ENCODE measurements at regions not wholly inside any gene's neighbourhood (a gene's known extent, or its start where the extent isn't known, plus 50 kb on each side); places are given as distances from the start of the nearest gene placed in this dataset.

DNA sequence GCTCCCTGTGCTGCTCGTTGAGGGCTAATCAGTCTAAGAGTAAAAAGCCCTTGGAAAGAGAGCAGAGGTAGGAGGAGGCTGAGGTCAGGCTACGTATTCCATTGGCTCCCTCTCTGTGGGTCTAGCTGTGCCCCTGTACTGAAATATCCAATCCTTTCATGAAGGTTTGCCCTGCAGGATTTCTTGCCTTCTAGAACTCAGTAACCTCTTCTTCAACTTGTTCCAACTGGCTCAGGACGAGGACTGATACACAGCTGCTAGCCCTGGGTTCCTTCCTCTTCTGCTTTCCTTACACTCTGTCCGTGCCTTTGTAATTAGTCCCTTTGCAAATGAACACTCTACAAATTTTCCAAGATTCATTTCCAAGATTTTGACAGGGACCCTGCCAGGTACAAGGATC, 560.5 kb downstream of the ACTR3B start:
- no peak overlapping the region for H3K4me3 ChIP-seq (replicated peaks in 1 of 3; ENCODE audit: low read depth in 2 of 3, low read length in 3 of 3)
- peaks cover 28 to 44% of the 10 kb centered on the region in 2 donors for H3K9me3 ChIP-seq (replicated peaks in 1 of 2; ENCODE audit: control insufficient read depth in 1 of 2, insufficient read depth in 1 of 2, low read length in 2 of 2)
- peaks cover 0 to 3% (median 2%) of the 10 kb centered on the region in 3 donors for H3K27me3 Mint-ChIP-seq (ENCODE audit: low read depth in 3 of 3)
- TF ChIP-seq, protein P1, sequence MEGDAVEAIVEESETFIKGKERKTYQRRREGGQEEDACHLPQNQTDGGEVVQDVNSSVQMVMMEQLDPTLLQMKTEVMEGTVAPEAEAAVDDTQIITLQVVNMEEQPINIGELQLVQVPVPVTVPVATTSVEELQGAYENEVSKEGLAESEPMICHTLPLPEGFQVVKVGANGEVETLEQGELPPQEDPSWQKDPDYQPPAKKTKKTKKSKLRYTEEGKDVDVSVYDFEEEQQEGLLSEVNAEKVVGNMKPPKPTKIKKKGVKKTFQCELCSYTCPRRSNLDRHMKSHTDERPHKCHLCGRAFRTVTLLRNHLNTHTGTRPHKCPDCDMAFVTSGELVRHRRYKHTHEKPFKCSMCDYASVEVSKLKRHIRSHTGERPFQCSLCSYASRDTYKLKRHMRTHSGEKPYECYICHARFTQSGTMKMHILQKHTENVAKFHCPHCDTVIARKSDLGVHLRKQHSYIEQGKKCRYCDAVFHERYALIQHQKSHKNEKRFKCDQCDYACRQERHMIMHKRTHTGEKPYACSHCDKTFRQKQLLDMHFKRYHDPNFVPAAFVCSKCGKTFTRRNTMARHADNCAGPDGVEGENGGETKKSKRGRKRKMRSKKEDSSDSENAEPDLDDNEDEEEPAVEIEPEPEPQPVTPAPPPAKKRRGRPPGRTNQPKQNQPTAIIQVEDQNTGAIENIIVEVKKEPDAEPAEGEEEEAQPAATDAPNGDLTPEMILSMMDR (IDR thresholded peaks at IDR 0.05), result no peak
- H3K4me1 ChIP-seq (ENCODE audit: control insufficient read depth in 1 of 2, insufficient read depth in 2 of 2, low read length in 2 of 2), result no peaks in the 10 kb centered on the region
- 11% methylated on average over 3 of the region's 4 CpGs for WGBS (ENCODE audit: insufficient coverage)
- H3K36me3 Mint-ChIP-seq, result no peaks in the 10 kb centered on the region
- no peaks in the 10 kb centered on the region for H4K20me1 ChIP-seq (ENCODE audit: insufficient read depth, low read length)
- H3K4me1 Mint-ChIP-seq, result no peaks in the 10 kb centered on the region
- H3K27ac ChIP-seq (ENCODE audit: low read depth in 1 of 2, low read length in 2 of 2), result no peak overlapping the region
- H2AFZ ChIP-seq (ENCODE audit: insufficient read depth, low read depth, low read length, poor library complexity, severe bottlenecking), result no peak overlapping the region
- H3K27me3 ChIP-seq (ENCODE audit: control insufficient read depth in 2 of 2, insufficient read depth in 2 of 2, low read length in 2 of 2), result no peaks in the 10 kb centered on the region
- no peak overlapping the region for H3K4me2 ChIP-seq (replicated peaks; ENCODE audit: extremely low read depth, low read length, poor library complexity, severe bottlenecking)
- peaks cover 19 to 49% (median 29%) of the 10 kb centered on the region in 7 donors for H3K9me3 Mint-ChIP-seq
- no peaks in the 10 kb centered on the region for H3K79me2 ChIP-seq (ENCODE audit: insufficient read depth, low read length)
- DNase-seq, result no peak
- intact Hi-C loops (cut with micrococcal nuclease), result no loop called here
- no peak overlapping the region for H3K9ac ChIP-seq (ENCODE audit: insufficient read depth, low read length, poor library complexity, severe bottlenecking)
- no peak overlapping the region for H3K27ac Mint-ChIP-seq
- H3K36me3 ChIP-seq (replicated peaks in 1 of 2; ENCODE audit: control insufficient read depth in 1 of 2, insufficient read depth in 2 of 2, low read length in 2 of 2), result no peaks in the 10 kb centered on the region
- no peak overlapping the region for H3K4me3 Mint-ChIP-seq

DNA sequence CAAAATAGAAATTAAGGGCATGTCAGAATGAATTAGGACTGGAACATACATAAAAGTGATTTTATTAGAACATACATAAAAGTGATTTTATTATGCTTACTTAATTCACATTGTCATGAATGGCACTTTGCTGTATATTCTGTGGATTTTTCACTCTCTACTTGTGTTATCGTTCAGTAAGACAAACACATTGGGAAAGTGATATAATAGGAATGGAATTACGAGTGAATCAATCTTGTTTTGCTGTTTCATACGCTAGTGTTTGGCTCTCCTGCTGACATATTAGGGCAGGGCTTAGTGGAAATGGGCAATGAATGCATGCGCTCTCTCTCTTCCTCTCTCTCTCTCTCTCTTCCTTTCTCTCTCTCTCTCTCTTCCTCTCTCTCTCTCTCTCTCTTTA, 561.1 kb downstream of the ACTR3B start:
- Mint-ChIP-seq H3K27ac (no peak overlapping the region), H3K36me3 (no peaks in the 10 kb centered on the region), H3K4me3 (no peak overlapping the region), H3K4me1 (no peaks in the 10 kb centered on the region), H3K27me3 (ENCODE audit: low read depth in 3 of 3) (peaks cover 0 to 3% (median 2%) of the 10 kb centered on the region in 3 donors), H3K9me3 (peaks cover 19 to 45% (median 24%) of the 10 kb centered on the region in 7 donors)
- WGBS (ENCODE audit: insufficient coverage), result no CpG with 5 or more reads among the region's 4 CpGs
- Histone ChIP-seq H3K27me3 (ENCODE audit: control insufficient read depth in 2 of 2, insufficient read depth in 2 of 2, low read length in 2 of 2) (no peaks in the 10 kb centered on the region), H3K36me3 (replicated peaks in 1 of 2; ENCODE audit: control insufficient read depth in 1 of 2, insufficient read depth in 2 of 2, low read length in 2 of 2) (no peaks in the 10 kb centered on the region), H3K9ac (ENCODE audit: insufficient read depth, low read length, poor library complexity, severe bottlenecking) (no peak overlapping the region), H3K4me1 (ENCODE audit: control insufficient read depth in 1 of 2, insufficient read depth in 2 of 2, low read length in 2 of 2) (no peaks in the 10 kb centered on the region), H3K27ac (ENCODE audit: low read depth in 1 of 2, low read length in 2 of 2) (no peak overlapping the region), H3K9me3 (replicated peaks in 1 of 2; ENCODE audit: control insufficient read depth in 1 of 2, insufficient read depth in 1 of 2, low read length in 2 of 2) (peaks cover 32 to 44% of the 10 kb centered on the region in 2 donors), H2AFZ (ENCODE audit: insufficient read depth, low read depth, low read length, poor library complexity, severe bottlenecking) (no peak overlapping the region), H3K79me2 (ENCODE audit: insufficient read depth, low read length) (no peaks in the 10 kb centered on the region), H3K4me2 (replicated peaks; ENCODE audit: extremely low read depth, low read length, poor library complexity, severe bottlenecking) (no peak overlapping the region), H4K20me1 (ENCODE audit: insufficient read depth, low read length) (no peaks in the 10 kb centered on the region), H3K4me3 (replicated peaks in 1 of 3; ENCODE audit: low read depth in 2 of 3, low read length in 3 of 3) (no peak overlapping the region)
- TF ChIP-seq, protein P1 (IDR thresholded peaks at IDR 0.05), result no peak
- no peak for DNase-seq
- intact Hi-C loops (cut with micrococcal nuclease), result no loop called here

Data from CD14-positive monocyte (primary cell).